ENCODE measurements at regions not wholly inside any gene's neighbourhood (a gene's known extent, or its start where the extent isn't known, plus 50 kb on each side); places are given as distances from the start of the nearest gene placed in this dataset.

DNA sequence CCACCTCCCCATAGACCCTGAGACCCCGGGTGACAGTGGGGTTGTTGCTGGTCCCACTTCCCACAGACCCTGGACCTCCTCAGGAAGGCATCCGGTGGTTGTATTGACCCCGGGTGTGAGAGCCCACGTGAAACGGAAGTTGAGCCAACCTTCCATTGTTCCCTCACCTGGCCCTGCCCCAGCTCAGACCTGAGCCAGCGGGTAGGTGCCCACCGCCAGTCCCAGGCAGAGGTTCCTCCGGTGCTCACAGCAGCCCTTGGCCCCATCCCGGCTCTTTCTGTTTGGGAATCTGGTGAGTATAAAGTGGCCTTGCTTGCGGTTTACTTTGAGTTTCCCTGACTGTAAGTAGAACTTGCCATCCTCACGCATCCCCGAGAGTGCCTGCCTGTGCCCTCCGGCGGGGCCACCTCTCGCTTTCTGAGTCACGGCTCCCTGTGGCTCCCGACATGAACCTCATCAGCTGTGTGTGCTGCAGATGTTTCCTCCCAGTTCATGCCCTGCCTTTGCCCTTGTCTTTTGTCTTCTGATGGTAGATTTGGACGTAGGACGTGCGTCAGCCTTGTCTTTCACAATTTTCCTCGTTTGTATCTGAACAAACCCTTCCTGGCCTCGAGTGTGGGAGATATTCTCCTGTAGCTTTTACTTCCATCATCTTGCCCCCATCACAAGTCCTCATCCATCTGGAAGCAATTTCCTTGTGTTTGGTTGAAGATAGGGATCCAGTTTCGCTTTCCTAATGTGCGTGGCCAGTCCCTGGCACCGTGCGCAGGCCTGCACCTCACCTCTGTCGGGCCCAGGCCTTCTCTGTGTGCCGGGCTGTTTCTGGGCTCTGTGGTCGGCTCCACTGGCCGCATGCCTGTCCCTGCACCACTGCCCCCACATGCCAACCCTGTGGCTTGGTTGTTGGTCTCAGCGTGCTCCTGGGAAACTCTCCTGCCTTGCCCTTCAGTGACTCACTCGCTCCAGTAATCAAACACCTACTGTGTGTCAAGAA, 76.0 kb downstream of the METRNL start:
- intact Hi-C loops (cut with DNase I), result no loop called here

DNA sequence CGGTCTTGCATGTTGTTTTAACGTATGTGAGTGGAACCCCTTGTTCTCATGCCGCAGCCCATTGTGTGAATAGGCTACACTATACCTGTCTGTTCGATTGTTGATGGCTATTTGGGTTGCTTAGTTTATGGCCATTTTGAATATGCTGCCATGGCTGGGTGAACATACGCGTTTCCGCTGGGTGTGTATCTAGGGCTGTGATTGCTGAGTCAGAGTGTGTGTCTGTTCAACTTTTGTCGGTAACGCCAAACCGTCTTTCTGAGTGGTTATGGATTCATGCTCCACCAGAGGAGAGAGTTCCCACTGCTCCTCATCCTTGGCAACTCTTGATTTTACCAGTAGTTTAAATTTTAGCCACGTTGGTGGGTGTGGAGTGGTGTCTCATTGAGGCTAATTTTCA, 77.0 kb downstream of the METRNL start:
- peaks cover 11% of the 10 kb centered on the region for H3K4me1 ChIP-seq
- no peak overlapping the region for H3K4me3 ChIP-seq
- DNase-seq (no peak), ATAC-seq (no peak)
- H3K27ac ChIP-seq, result no peak overlapping the region
- TF ChIP-seq, protein P1, sequence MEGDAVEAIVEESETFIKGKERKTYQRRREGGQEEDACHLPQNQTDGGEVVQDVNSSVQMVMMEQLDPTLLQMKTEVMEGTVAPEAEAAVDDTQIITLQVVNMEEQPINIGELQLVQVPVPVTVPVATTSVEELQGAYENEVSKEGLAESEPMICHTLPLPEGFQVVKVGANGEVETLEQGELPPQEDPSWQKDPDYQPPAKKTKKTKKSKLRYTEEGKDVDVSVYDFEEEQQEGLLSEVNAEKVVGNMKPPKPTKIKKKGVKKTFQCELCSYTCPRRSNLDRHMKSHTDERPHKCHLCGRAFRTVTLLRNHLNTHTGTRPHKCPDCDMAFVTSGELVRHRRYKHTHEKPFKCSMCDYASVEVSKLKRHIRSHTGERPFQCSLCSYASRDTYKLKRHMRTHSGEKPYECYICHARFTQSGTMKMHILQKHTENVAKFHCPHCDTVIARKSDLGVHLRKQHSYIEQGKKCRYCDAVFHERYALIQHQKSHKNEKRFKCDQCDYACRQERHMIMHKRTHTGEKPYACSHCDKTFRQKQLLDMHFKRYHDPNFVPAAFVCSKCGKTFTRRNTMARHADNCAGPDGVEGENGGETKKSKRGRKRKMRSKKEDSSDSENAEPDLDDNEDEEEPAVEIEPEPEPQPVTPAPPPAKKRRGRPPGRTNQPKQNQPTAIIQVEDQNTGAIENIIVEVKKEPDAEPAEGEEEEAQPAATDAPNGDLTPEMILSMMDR (IDR thresholded peaks at IDR 0.05), result no peak
- H3K36me3 ChIP-seq, result no peaks in the 10 kb centered on the region
- no peaks in the 10 kb centered on the region for H3K27me3 ChIP-seq
- no peaks in the 10 kb centered on the region for H3K9me3 ChIP-seq
- intact Hi-C loops (cut with DNase I), result no loop called here

More for the DNA sequence above, 76.0 kb downstream of the METRNL start:
- Histone ChIP-seq H3K27ac (no peak overlapping the region), H3K9me3 (no peaks in the 10 kb centered on the region), H3K4me1 (peaks cover 11% of the 10 kb centered on the region), H3K36me3 (no peaks in the 10 kb centered on the region), H3K4me3 (no peak overlapping the region), H3K27me3 (no peaks in the 10 kb centered on the region)
- TF ChIP-seq, protein P1 (IDR thresholded peaks at IDR 0.05), result no peak
- ATAC-seq (peak; percentile 43), DNase-seq (peak; percentile 66)

DNA sequence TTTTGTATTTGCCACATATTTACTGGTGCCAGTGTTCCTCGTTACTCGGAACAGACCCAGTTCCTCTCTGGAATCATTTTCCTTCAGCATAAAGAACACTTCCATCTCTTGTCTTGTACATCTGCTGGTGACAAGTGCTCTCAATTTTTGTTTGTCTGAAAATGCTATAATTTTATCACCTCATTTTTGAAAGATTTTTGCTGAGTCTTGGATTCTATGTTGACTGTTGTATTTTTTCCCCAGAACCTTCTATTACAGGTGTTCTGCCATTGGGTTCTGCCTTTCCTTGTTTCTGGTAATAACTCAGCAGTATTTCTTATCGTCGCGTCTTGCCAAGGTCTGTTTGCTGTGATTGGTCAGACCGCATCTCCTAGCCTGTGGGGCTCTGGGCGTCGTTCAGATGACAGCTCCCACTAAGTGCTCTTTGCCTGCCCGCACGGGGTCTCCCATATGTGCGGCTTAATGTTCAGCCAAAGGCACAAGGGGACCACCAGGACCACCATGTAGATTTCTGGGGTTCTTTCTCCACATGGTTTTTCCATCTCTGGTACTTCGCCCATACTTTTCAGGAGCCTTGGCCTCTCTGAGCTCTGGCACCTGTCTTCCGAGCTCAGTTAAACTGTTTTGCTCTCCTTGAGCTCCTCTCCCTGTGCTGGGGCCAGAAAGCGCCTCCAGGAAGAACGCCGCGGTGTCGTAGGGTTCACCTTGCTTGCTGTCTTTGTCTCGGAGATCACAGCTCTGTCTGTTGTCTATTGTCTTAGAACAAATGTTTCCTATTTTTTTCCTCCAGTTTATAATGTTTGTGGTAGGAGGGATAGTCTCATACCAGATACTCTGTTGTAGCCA, 80.0 kb downstream of the METRNL start:
- DNase-seq (no peak), ATAC-seq (no peak)
- Histone ChIP-seq H3K9me3 (no peaks in the 10 kb centered on the region), H3K4me1 (peaks cover 3% of the 10 kb centered on the region), H3K27ac (no peak overlapping the region), H3K4me3 (no peak overlapping the region), H3K27me3 (no peaks in the 10 kb centered on the region), H3K36me3 (no peaks in the 10 kb centered on the region)
- intact Hi-C loops (cut with DNase I), result no loop called here
- TF ChIP-seq, protein P1 (IDR thresholded peaks at IDR 0.05), result no peak

DNA sequence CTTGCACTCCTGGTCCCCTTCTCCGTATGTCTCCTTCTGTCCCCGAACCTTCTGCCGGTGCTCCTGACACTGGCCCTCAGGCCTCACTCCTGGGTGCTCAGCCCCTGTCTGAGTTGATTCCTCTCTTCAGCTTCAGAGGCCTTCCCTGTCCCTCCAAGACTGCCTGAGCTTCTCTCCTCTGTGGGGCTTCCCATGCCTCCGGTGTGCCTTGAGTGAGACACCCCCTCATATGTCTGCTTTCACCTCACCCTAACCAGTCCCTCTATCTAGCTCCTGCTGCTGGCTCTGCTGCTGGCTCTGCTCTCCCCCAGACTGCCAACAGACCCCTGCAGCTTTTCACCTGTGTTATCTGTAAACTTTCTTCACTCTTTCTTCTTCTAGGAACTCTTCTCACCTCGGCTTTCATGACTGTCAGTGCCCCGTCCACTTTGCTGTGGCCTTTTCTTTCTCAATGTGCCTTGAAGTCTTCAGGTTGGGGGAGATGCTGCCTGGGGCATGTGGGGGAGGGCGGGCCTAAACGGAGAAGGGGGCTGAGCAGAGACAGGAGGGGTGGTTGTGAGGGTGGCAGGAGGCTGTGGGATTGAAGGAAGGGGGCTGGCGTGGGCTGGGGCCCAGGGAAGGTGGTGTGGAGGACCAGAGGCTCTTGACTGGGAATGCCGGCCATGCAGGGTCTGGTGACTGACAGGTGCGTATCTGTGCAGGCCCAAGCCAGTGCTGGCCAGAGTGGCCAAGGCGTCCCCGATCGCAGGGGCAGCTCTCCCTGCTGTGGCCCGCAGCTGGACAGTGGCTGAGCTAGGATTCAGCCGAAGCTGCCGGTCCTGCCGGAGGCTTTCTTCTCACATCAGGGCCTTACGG, 81.3 kb downstream of the METRNL start:
- H3K9me3 ChIP-seq, result no peaks in the 10 kb centered on the region
- H3K27me3 ChIP-seq, result no peaks in the 10 kb centered on the region
- DNase-seq (peak; percentile 45), ATAC-seq (peak; percentile 16)
- intact Hi-C loops (cut with DNase I), result no loop called here
- TF ChIP-seq, protein P1 (IDR thresholded peaks at IDR 0.05), result no peak
- H3K27ac ChIP-seq, result no peak overlapping the region
- H3K4me3 ChIP-seq, result no peak overlapping the region
- H3K4me1 ChIP-seq, result no peaks in the 10 kb centered on the region
- H3K36me3 ChIP-seq, result no peaks in the 10 kb centered on the region

Data from upper lobe of right lung (tissue), 1 donor.